Activated CD4-positive, alpha-beta memory T cell treated with anti-CD3 and anti-CD28 coated beads for 36 hours (primary cell): ENCODE measurements at regions not wholly inside any gene's neighbourhood (a gene's known extent, or its start where the extent isn't known, plus 50 kb on each side); places are given as distances from the start of the nearest gene placed in this dataset.

Source experiments
- CTCF ChIA-PET: fragments of 350-600 bp; sonication (Branson Sonifier 250); formaldehyde crosslinking; loops from one replicate; lab custom pipeline; 2021; ENCODE audit warnings: antibody characterized with exemption, inconsistent platforms; lab: Charles Lee
- POLR2A ChIA-PET: fragments of 350-600 bp; sonication (Branson Sonifier 250); formaldehyde crosslinking; loops from one replicate; lab custom pipeline; 2021; ENCODE audit warnings: antibody characterized with exemption; lab: Charles Lee
- DNase-seq: peaks from one replicate; pipeline ENCODE4 v3.0.0-alpha.2; 2020
- H3K27ac Mint-ChIP-seq: one replicate; pipeline ENCODE4 v1.8.0; 2021; ENCODE audit warnings: mixed read lengths
- H3K27me3 Mint-ChIP-seq: one replicate; pipeline ENCODE4 v1.8.0; 2021; ENCODE audit warnings: mixed read lengths
- H3K36me3 Mint-ChIP-seq: one replicate; pipeline ENCODE4 v1.8.0; 2021; ENCODE audit warnings: mixed read lengths
- H3K4me1 Mint-ChIP-seq: one replicate; pipeline ENCODE4 v1.8.0; 2021; ENCODE audit warnings: low read depth, mixed read lengths
- H3K4me3 Mint-ChIP-seq: one replicate; pipeline ENCODE4 v1.8.0; 2021; ENCODE audit warnings: mild to moderate bottlenecking, mixed read lengths
- H3K9me3 Mint-ChIP-seq: one replicate; pipeline ENCODE4 v1.8.0; 2021; ENCODE audit warnings: mixed read lengths
- intact Hi-C: fragments of 100-400 bp; cut with micrococcal nuclease; formaldehyde crosslinking; loops from one replicate; pipeline ENCODE4 v1.15.1; 2023

DNA sequence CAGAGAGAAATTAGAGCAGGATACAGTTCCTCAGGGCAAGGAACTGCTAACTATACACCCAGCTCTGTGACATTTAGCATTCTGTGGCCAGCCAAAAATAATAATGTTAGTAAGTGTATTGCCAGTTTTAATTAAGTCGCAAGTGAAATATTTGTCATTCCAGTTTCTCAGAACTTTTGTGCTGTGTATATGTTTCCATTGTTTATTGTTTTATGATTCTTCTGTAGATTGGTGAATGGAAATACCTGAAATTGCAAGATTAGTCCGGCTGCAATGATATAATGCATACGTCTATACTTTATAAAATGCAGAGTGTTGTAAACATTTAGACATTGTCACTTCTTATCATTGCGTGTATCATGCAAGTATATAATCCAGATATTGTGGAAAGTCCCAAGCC, 351.3 kb upstream of the GRM7 start:
- Mint-ChIP-seq H3K9me3 (peaks cover 4% of the 10 kb centered on the region), H3K27ac (no peak overlapping the region), H3K27me3 (no peaks in the 10 kb centered on the region), H3K4me3 (no peak overlapping the region), H3K36me3 (no peaks in the 10 kb centered on the region), H3K4me1 (no peaks in the 10 kb centered on the region)
- ChIA-PET POLR2A (no interaction called here), CTCF (no interaction called here)
- no peak for DNase-seq
- intact Hi-C loops, result no loop called here

GRCh38 chr3:6510713-6511112, 350.2 kb upstream of the GRM7 start:
- DNase-seq, result no peak
- no peaks in the 10 kb centered on the region for H3K4me1 Mint-ChIP-seq
- H3K4me3 Mint-ChIP-seq, result no peak overlapping the region
- CTCF ChIA-PET, result no interaction called here
- POLR2A ChIA-PET, result no interaction called here
- H3K27ac Mint-ChIP-seq, result no peak overlapping the region
- H3K27me3 Mint-ChIP-seq, result no peaks in the 10 kb centered on the region
- intact Hi-C loops, result no loop called here
- no peaks in the 10 kb centered on the region for H3K36me3 Mint-ChIP-seq
- H3K9me3 Mint-ChIP-seq, result peaks cover 4% of the 10 kb centered on the region

DNA sequence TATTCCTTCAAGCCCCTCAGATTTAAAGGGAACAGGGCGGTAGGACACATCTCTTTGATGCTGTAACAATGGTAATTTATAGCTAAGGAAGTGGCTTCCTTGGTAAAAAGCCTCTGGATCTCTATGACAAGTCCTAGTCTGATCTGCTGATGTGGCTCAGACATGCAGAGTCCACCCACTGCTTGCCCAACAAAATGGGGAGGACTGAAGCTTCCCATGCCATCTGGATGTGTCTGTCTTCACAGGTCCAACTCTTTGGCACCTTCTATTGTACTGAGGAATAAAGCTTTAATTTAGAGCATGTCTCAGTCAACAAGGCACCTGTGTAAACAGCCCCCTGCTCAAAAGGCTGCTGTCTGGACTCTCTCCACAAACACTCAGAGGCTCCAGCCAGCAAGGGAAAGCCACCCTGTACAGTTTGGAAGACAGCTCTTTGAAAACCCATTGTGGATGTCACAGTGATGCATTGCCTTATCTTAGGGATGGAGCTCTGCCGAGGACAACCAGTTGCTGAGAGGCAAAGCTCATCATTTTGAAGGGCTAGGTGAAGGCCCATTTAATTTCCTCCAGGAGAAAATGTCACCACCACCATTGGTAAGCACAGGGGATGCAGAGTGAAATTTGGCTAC, 348.6 kb upstream of the GRM7 start:
- no peak for DNase-seq
- no peak overlapping the region for H3K27ac Mint-ChIP-seq
- H3K9me3 Mint-ChIP-seq, result peaks cover 6% of the 10 kb centered on the region
- intact Hi-C loops, result no loop called here
- no peak overlapping the region for H3K4me3 Mint-ChIP-seq
- ChIA-PET POLR2A (no interaction called here), CTCF (no interaction called here)
- H3K36me3 Mint-ChIP-seq, result no peaks in the 10 kb centered on the region
- H3K27me3 Mint-ChIP-seq, result no peaks in the 10 kb centered on the region
- no peaks in the 10 kb centered on the region for H3K4me1 Mint-ChIP-seq

- no peaks in the 10 kb centered on the region for H3K36me3 Mint-ChIP-seq
- intact Hi-C loops, result no loop called here
- no peak overlapping the region for H3K4me3 Mint-ChIP-seq
- DNase-seq, result no peak
- H3K9me3 Mint-ChIP-seq, result peaks cover 8% of the 10 kb centered on the region
- CTCF ChIA-PET, result no interaction called here
- no peak overlapping the region for H3K27ac Mint-ChIP-seq
- no peaks in the 10 kb centered on the region for H3K4me1 Mint-ChIP-seq
- no peaks in the 10 kb centered on the region for H3K27me3 Mint-ChIP-seq
- POLR2A ChIA-PET, result no interaction called here
These were observed 344.8 kb upstream of the GRM7 start for GRCh38 chr3:6516143-6516542.

- POLR2A ChIA-PET, result no interaction called here
- intact Hi-C loops, result no loop called here
- Mint-ChIP-seq H3K36me3 (no peaks in the 10 kb centered on the region), H3K27ac (no peak overlapping the region), H3K27me3 (no peaks in the 10 kb centered on the region), H3K9me3 (peaks cover 8% of the 10 kb centered on the region), H3K4me1 (no peaks in the 10 kb centered on the region), H3K4me3 (no peak overlapping the region)
- no peak for DNase-seq
- CTCF ChIA-PET, result no interaction called here
These were observed 344.2 kb upstream of the GRM7 start for GRCh38 chr3:6516694-6517093.

DNA sequence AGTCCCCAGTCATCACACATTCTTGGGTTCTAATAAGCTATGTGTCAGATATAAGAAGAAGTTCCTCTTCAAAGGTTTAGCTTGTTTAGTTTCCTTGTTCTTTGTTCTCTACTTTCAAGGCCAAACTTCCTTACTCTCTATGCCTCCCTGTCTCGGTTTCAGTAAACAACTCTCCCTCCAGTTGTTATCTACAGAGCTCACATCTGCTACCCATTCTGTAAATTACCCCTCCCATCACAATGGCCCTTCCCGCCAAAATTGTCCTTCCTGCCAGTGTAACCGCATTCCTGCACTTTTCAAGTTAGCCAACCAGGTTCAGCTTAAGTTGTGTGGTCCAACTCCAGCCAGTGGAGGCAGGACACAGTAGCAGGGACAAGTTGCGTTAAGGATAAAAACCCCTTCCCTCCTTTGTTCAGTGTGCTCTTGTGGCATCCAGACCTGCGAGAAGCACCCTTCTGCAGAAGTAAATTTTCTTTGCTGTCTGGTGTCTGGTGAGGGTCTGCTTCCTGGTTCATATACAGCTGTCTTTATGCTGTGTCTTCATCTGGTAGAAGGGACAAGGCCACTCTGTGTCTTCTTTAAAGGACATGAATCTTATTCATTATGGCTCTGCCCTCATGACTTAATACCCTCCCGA, 342.1 kb upstream of the GRM7 start:
- CTCF ChIA-PET, result no interaction called here
- no peaks in the 10 kb centered on the region for H3K27me3 Mint-ChIP-seq
- intact Hi-C loops, result no loop called here

DNA sequence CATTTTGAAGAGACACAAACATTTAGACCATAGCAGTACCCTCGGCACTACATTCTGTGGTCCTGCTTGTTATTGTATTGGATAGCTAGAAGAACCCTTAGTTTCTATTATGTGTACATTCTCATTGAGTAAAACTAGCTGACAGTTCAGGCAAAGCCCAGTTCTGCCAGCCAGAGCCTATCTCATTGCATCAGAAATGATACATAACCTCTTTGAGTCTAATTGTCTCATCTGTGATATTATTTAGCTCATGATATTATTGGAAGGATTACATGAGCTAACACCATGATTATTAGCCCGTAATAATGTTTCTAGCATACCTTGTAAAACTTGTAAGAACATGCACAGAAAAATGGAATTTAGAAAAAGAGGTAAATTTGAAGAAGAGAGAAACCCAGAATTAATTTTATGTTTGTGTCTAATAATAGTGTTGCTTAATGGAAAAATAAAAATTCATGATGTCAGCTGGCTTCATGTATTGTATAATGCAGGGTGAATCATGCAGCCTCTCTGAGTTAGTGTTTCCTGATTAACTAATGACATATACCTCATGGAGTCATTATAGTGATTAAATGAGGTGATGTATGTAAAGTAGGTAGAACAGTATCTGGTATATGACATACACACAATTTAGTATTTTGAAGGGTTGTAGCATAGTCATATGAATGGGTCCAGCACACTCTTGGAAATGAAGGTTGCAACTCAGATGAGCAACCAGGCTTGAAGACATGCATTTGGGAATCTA, 339.4 kb upstream of the GRM7 start:
- no peaks in the 10 kb centered on the region for H3K4me1 Mint-ChIP-seq

More for the DNA sequence above, 342.1 kb upstream of the GRM7 start:
- no peak for DNase-seq
- no peaks in the 10 kb centered on the region for H3K4me1 Mint-ChIP-seq
- no peaks in the 10 kb centered on the region for H3K36me3 Mint-ChIP-seq
- no peak overlapping the region for H3K4me3 Mint-ChIP-seq
- no peak overlapping the region for H3K27ac Mint-ChIP-seq
- H3K9me3 Mint-ChIP-seq, result peaks cover 8% of the 10 kb centered on the region
- POLR2A ChIA-PET, result no interaction called here

GRCh38 chr3:6522191-6522590, 338.7 kb upstream of the GRM7 start:
- DNase-seq, result no peak
- Mint-ChIP-seq H3K9me3 (peaks cover 5% of the 10 kb centered on the region), H3K36me3 (no peaks in the 10 kb centered on the region), H3K27me3 (no peaks in the 10 kb centered on the region), H3K27ac (no peak overlapping the region), H3K4me1 (no peaks in the 10 kb centered on the region), H3K4me3 (no peak overlapping the region)
- intact Hi-C loops, result no loop called here
- ChIA-PET CTCF (no interaction called here), POLR2A (no interaction called here)

More for the DNA sequence above, 339.4 kb upstream of the GRM7 start:
- Mint-ChIP-seq H3K9me3 (peaks cover 8% of the 10 kb centered on the region), H3K36me3 (no peaks in the 10 kb centered on the region), H3K27ac (no peak overlapping the region), H3K4me3 (no peak overlapping the region), H3K27me3 (no peaks in the 10 kb centered on the region)
- ChIA-PET CTCF (no interaction called here), POLR2A (no interaction called here)
- DNase-seq, result no peak
- intact Hi-C loops, result no loop called here

DNA sequence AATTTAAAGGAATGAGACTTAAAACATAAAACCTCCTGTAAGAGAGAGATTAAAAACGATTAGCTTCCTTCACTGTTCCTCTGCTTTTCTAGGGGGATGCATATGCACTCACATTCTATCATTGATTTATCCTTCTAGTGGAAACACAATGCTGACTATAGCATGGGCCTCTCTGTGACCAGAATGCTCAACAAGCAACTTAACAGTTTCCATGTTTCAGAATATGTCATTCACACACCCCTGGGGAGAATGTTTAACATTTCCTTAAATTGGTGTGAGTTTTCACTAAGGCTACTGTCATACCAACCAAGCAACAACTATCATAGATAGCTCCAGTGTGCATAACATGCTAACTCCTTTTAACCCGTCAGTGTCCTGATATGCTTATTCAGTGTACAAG, 337.9 kb upstream of the GRM7 start:
- Mint-ChIP-seq H3K9me3 (peaks cover 7% of the 10 kb centered on the region), H3K27ac (no peak overlapping the region), H3K4me3 (no peak overlapping the region), H3K27me3 (no peaks in the 10 kb centered on the region), H3K36me3 (no peaks in the 10 kb centered on the region), H3K4me1 (no peaks in the 10 kb centered on the region)
- ChIA-PET POLR2A (no interaction called here), CTCF (no interaction called here)
- DNase-seq, result no peak
- intact Hi-C loops, result no loop called here

DNA sequence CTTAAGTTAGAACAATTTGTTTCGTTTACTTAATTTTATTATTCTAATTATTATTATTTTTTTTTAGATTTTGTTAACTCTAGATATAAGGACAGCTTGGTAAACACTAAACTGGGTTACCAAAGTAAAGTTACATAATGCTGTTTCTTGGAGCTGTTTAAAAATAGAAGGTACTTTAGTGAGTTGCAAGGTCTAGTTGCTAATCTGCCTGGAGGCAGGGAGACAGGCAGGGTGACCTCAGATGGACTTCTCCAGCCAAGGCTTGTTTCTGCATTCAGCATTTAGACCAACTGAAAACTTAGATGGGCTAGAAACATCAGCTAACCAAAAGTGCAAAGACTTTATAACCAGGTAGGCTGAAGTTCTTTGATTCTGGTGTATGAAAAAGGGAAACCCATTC, 336.4 kb upstream of the GRM7 start:
- no peaks in the 10 kb centered on the region for H3K27me3 Mint-ChIP-seq
- intact Hi-C loops, result no loop called here
- ChIA-PET POLR2A (no interaction called here), CTCF (no interaction called here)
- no peak overlapping the region for H3K27ac Mint-ChIP-seq
- H3K36me3 Mint-ChIP-seq, result no peaks in the 10 kb centered on the region
- peaks cover 5% of the 10 kb centered on the region for H3K9me3 Mint-ChIP-seq
- no peaks in the 10 kb centered on the region for H3K4me1 Mint-ChIP-seq
- H3K4me3 Mint-ChIP-seq, result no peak overlapping the region
- no peak for DNase-seq

DNA sequence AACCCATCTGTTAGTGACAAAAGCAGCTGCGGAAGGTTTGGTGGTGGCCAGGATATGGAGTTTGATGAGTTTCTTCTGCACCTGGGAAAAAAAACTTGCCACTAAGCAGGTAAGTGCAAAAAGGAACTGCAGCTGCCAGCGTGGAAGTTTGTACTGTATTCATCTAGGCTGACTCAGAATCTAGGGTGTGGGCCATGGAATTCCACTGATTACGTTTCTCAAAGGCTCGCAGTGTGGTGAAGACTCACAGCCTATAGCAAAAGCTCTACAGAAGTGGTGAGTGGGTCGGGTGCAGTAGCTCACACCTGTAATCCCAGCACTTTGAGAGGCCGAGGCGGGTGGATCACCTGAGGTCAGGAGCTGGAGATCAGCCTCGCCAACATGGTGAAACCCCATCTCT, 334.6 kb upstream of the GRM7 start:
- Mint-ChIP-seq H3K27ac (no peak overlapping the region), H3K9me3 (peaks cover 8% of the 10 kb centered on the region), H3K27me3 (no peaks in the 10 kb centered on the region), H3K36me3 (no peaks in the 10 kb centered on the region), H3K4me1 (no peaks in the 10 kb centered on the region), H3K4me3 (no peak overlapping the region)
- no peak for DNase-seq
- ChIA-PET POLR2A (no interaction called here), CTCF (no interaction called here)
- intact Hi-C loops, result no loop called here

GRCh38 chr3:6526861-6527260, 334.1 kb upstream of the GRM7 start:
- H3K4me3 Mint-ChIP-seq, result no peak overlapping the region
- ChIA-PET POLR2A (no interaction called here), CTCF (no interaction called here)
- no peaks in the 10 kb centered on the region for H3K36me3 Mint-ChIP-seq
- H3K27ac Mint-ChIP-seq, result no peak overlapping the region
- no peaks in the 10 kb centered on the region for H3K27me3 Mint-ChIP-seq
- peaks cover 8% of the 10 kb centered on the region for H3K9me3 Mint-ChIP-seq
- DNase-seq, result no peak
- intact Hi-C loops, result no loop called here
- H3K4me1 Mint-ChIP-seq, result no peaks in the 10 kb centered on the region

DNA sequence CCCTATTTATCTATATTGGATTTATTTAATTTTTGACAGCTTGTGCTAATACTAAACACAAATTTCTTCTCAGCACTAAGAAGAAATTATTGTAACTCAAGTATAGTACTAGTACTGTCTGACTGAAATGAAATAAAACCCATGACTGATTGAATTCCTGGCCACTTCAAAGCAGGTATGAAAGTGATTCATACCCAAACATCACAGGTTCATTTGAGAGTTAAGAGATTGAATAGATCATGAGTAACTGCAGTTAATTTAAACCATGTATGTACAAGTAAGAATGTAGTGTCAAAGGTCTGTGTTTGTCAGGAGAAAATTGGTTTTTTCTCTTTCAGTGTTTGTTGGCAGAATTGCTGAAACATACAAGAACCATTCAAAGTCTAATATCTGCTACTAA, 332.0 kb upstream of the GRM7 start:
- no peaks in the 10 kb centered on the region for H3K4me1 Mint-ChIP-seq
- H3K36me3 Mint-ChIP-seq, result no peaks in the 10 kb centered on the region
- CTCF ChIA-PET, result no interaction called here
- H3K27ac Mint-ChIP-seq, result no peak overlapping the region
- no peaks in the 10 kb centered on the region for H3K27me3 Mint-ChIP-seq
- DNase-seq, result no peak
- intact Hi-C loops, result no loop called here
- no peak overlapping the region for H3K4me3 Mint-ChIP-seq
- peaks cover 8% of the 10 kb centered on the region for H3K9me3 Mint-ChIP-seq
- POLR2A ChIA-PET, result no interaction called here
